Midbrain (tissue), 1 donor: ENCODE measurements at regions not wholly inside any gene's neighbourhood (a gene's known extent, or its start where the extent isn't known, plus 50 kb on each side); places are given as distances from the start of the nearest gene placed in this dataset.
A peak's percentile ranks its signal among the peaks of the same experiment; 100 is the strongest.

Experiments
- DNase-seq: peaks from one replicate; lab custom pipeline; 2025; lab: John Stamatoyannopoulos, UW

GRCh38 chr3:156620901-156621300, 53.5 kb upstream of the TIPARP start:
- DNase-seq = no peak

- no peak for DNase-seq
Observed at GRCh38 chr3:156620260-156620659, 54.1 kb upstream of the TIPARP start.

DNA sequence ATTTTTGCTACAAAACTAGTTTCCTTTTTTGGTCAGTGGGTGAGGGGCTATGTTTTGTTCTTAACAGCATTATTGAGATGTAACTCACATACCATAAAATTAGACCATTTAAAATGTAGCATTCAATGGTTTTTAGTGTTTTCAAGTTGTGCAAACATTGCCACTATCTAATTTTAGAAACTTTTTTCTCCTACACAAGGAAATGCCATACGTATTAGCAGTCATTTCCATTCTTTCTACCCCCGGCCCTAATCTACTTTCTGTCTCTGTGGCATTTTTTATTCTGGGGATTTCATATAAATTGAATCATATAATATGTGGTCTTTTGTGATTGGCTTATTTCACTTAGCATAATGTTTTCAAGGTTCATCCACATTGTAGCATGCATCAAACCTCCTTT, 55.0 kb upstream of the TIPARP start:
- no peak for DNase-seq

DNA sequence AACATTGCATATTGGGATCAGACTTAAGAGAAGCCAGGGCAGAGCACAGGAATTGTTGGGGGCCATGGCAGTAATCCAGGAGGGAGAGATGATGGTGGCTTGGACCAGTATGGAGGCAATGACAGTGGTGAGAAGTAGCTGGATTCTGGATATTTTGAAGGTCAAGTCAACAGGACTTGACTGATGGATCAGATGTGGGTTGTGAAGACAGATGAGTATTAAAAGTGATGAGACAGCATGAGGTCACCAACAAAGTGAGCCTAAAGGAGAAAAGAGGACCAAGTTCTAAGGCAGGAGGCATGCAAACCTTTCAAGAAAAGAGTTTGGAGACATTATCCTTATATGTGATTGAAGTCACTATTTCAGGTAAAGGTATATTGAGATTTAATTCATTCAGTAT, 56.6 kb upstream of the TIPARP start:
- DNase-seq = no peak

- no peak for DNase-seq
Observed at GRCh38 chr3:156617145-156617544, 57.2 kb upstream of the TIPARP start.

DNA sequence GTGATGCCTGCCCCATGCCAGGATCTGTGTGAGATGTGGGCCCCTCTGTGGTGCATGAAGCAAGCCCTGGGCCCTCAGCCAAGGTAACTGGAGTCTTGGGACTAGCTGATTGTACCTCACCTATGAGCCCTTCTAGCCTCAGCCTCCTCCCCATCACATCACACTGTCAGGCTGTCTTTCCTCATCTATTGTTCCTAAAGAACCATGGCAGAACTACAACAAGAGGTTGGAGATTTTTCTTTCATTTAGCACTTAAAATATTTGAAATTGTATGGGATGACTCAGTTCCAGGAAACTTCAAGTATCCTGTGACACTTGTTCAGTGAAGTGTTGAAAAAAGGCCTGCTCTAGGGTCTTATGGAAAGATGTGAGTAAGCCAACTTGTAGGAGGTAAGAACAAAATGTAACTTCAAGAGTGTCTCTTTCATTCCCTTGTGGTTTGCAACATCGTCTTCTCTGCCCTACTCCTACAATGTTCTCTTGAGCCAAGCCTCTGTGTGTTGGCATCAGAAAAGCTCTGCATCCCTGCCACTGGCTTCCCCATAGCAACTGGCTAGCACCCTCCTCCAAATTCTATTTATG, 58.7 kb upstream of the TIPARP start:
- peak; percentile 17 for DNase-seq

- no peak for DNase-seq
Observed at GRCh38 chr3:156614642-156615511, 59.5 kb upstream of the TIPARP start.

DNA sequence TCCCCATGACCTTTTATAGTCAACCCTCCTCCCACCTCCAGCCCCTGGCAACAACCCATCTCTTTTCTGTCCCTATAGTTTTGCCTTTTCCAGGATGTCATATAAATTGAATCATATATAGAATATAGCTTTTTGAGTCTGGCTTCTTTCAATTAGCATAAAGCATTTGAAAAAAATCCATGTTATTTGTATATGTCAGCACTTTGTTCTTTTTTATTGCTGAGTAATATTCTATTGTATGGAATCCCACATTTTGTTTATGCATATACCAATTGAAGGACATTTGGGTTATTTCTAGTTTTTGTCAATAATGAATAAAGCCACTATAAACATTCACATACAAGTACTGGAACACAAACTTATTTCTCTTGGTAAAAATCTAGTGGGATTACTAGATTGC, 58.0 kb upstream of the SSR3 start:
- DNase-seq = no peak

GRCh38 chr3:156611870-156612494, 57.1 kb upstream of the SSR3 start:
- no peak for DNase-seq

DNA sequence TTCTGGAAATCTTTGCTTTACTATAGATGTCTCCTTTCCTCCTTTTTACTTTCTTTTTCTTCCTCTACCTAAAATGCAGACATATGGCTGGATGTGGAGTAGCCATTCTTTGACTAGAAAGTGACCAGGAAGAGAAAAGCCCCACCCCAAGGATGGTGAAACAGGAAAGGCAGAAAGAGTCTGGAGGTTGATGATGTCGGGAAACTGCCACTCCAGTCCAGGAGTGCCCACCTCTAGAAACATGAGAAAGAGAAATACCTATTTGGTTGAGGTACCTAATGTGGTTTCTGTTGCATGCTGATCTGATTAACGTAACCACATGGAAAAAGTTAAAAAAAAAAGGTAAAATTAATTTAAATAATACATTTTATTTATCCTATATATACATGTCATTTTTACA, 55.2 kb upstream of the SSR3 start:
- DNase-seq = no peak

DNA sequence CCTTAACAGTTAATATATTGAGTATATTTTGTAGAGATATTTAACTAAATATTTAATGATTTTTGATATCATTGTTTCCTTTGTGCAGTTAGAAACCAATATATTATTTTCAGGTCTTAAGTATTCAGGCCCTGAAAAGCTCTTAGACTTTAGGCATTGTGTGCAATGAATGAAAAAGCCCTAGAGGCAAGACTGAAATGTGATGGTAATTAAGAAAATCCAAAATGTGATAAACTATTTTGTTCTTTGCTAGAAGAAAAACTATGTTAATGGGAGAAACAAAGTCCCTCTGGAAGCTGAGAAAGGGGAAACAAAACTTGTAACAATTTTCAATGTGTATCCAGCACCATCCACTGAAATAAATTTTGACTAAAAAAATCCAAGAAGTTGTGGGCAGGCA, 54.6 kb upstream of the SSR3 start:
- no peak for DNase-seq

- no peak for DNase-seq
Observed at GRCh38 chr3:156608601-156609514, 53.9 kb upstream of the SSR3 start.

GRCh38 chr3:156606729-156607128, 51.8 kb upstream of the SSR3 start:
- peak; percentile 18 for DNase-seq

DNA sequence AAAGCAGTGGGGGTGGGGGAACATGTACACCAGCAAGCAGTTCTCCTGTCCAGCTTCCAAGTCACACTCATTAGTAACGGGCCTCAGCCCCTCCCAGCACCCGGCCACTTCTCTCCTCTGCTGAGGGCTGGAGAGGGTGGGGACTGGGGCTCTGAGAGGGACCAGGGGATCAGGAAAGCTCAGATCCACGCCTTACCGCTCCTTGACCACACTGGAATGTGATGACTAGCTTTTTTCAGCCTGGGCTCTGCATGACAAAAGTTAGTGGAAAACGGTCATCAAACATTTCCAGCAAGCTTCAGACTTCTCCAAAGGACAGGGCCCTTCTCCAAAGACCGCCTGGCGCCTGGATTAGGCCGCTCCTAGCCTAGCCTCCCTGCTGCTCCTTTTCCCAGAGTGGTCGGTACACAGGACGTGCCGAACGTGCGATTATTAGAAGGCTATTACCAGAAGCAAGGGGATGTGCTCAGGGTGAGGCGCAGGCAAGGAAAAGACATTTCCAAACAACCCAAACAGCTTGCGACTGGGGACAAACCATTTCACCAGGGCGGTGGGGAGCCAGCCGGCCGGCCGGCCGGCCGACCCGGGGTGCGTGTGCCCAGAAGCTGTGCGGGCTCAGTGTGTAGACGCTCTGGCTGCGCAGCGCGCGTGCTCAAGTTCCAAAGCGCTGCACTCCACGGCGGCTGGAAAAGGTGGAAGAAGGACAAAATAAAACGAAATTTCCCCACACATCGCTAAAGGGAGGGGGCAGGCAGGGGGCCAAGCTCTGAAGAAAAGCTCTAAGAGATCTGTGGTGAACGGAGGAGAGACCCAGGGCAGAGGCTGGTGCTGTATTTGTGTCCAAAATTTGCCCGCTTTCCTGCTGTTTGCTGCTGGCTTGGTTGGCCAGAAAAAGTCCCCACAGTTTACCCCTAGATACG, 51.0 kb upstream of the SSR3 start:
- DNase-seq = peak; percentile 50

- DNase-seq = no peak
Observed at GRCh38 chr3:156604642-156605144, 49.8 kb upstream of the SSR3 start.
